Thyroid gland (tissue), 4 donors: ENCODE measurements at regions not wholly inside any gene's neighbourhood (a gene's known extent, or its start where the extent isn't known, plus 50 kb on each side); places are given as distances from the start of the nearest gene placed in this dataset.

ENCODE experiments used
- POLR2A ChIP-seq, 2 donors: fragments of 450-650 bp; IDR thresholded peaks; one replicate each; pipeline ENCODE4 v1.6.1; 2017; ENCODE audit warnings: antibody characterized with exemption in 2 of 2, mild to moderate bottlenecking in 2 of 2, moderate library complexity in 1 of 2
- TF ChIP-seq, protein P1 (sequence below), 6 experiments: fragments of 200-600 bp in 3 of 6; fragments of 450-650 bp in 3 of 6; sonication (generic) in 3 of 6; IDR thresholded peaks; one replicate each; pipeline ENCODE4 v1.5.1; 2016 to 2019; ENCODE audit warnings: antibody characterized with exemption in 6 of 6, mild to moderate bottlenecking in 2 of 6, inconsistent platforms in 1 of 6, moderate library complexity in 1 of 6

- TF ChIP-seq, protein P1, sequence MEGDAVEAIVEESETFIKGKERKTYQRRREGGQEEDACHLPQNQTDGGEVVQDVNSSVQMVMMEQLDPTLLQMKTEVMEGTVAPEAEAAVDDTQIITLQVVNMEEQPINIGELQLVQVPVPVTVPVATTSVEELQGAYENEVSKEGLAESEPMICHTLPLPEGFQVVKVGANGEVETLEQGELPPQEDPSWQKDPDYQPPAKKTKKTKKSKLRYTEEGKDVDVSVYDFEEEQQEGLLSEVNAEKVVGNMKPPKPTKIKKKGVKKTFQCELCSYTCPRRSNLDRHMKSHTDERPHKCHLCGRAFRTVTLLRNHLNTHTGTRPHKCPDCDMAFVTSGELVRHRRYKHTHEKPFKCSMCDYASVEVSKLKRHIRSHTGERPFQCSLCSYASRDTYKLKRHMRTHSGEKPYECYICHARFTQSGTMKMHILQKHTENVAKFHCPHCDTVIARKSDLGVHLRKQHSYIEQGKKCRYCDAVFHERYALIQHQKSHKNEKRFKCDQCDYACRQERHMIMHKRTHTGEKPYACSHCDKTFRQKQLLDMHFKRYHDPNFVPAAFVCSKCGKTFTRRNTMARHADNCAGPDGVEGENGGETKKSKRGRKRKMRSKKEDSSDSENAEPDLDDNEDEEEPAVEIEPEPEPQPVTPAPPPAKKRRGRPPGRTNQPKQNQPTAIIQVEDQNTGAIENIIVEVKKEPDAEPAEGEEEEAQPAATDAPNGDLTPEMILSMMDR (IDR thresholded peaks at IDR 0.05) = no peak
- no peak for TF ChIP-seq POLR2A (IDR thresholded peaks at IDR 0.05)
These were observed 156.4 kb upstream of the SH3BP4 start for GRCh38 chr2:234795272-234795920.
